ENCODE measurements at regions not wholly inside any gene's neighbourhood (a gene's known extent, or its start where the extent isn't known, plus 50 kb on each side); places are given as distances from the start of the nearest gene placed in this dataset.

GRCh38 chr18:25876330-25876948 is 214.0 kb downstream of the SS18 start:
- no peak for TF ChIP-seq ZFX (IDR thresholded peaks at IDR 0.05)
- TF ChIP-seq CTCF (conservative IDR thresholded peaks at IDR 0.05), result no peak
- no peak overlapping the region for H3K27ac ChIP-seq

GRCh38 chr18:25875551-25876240 is 214.7 kb downstream of the SS18 start:
- TF ChIP-seq ZFX (IDR thresholded peaks at IDR 0.05) (no peak), CTCF (conservative IDR thresholded peaks at IDR 0.05) (no peak)
- H3K27ac ChIP-seq, result no peak overlapping the region

- H3K27ac ChIP-seq, result no peak overlapping the region
- no peak for TF ChIP-seq CTCF (conservative IDR thresholded peaks at IDR 0.05)
- TF ChIP-seq ZFX (IDR thresholded peaks at IDR 0.05), result no peak
Observed at GRCh38 chr18:25873833-25874232, 216.6 kb downstream of the SS18 start.

GRCh38 chr18:25866331-25866730 is 224.1 kb downstream of the SS18 start:
- no peak for TF ChIP-seq ZFX (IDR thresholded peaks at IDR 0.05)
- TF ChIP-seq CTCF (conservative IDR thresholded peaks at IDR 0.05), result no peak
- no peak overlapping the region for H3K27ac ChIP-seq

GRCh38 chr18:25862881-25863600 is 227.4 kb downstream of the SS18 start:
- TF ChIP-seq ZFX (IDR thresholded peaks at IDR 0.05) (no peak), CTCF (conservative IDR thresholded peaks at IDR 0.05) (no peak)
- no peak overlapping the region for H3K27ac ChIP-seq

GRCh38 chr18:25853691-25854433 is 236.6 kb downstream of the SS18 start:
- H3K27ac ChIP-seq, result no peak overlapping the region
- TF ChIP-seq ZFX (IDR thresholded peaks at IDR 0.05) (no peak), CTCF (conservative IDR thresholded peaks at IDR 0.05) (no peak)
